ENCODE measurements at regions not wholly inside any gene's neighbourhood (a gene's known extent, or its start where the extent isn't known, plus 50 kb on each side); places are given as distances from the start of the nearest gene placed in this dataset.

- ATAC-seq = no peak
These were observed 368.8 kb downstream of the ETNK1 start for GRCh38 chr12:22993609-22994315.

- ATAC-seq = no peak
These were observed 369.3 kb downstream of the ETNK1 start for GRCh38 chr12:22994316-22994675.

GRCh38 chr12:23001487-23001886, 376.5 kb downstream of the ETNK1 start:
- ATAC-seq = no peak

- no peak for ATAC-seq
These were observed 377.4 kb downstream of the ETNK1 start for GRCh38 chr12:23002381-23002780.

GRCh38 chr12:23004473-23005020, 379.6 kb downstream of the ETNK1 start:
- ATAC-seq = no peak

GRCh38 chr12:23005387-23005786, 380.4 kb downstream of the ETNK1 start:
- ATAC-seq = no peak

GRCh38 chr12:23006413-23006812, 381.4 kb downstream of the ETNK1 start:
- no peak for ATAC-seq

- ATAC-seq = no peak
These were observed 383.7 kb downstream of the ETNK1 start for GRCh38 chr12:23008623-23009022.

- no peak for ATAC-seq
These were observed 389.8 kb downstream of the ETNK1 start for GRCh38 chr12:23014749-23015148.

- no peak for ATAC-seq
These were observed 400.5 kb downstream of the ETNK1 start for GRCh38 chr12:23025372-23026016.

GRCh38 chr12:23028158-23028802, 403.3 kb downstream of the ETNK1 start:
- no peak for ATAC-seq

- ATAC-seq = no peak
These were observed 404.2 kb downstream of the ETNK1 start for GRCh38 chr12:23029185-23029584.

GRCh38 chr12:23039834-23040233, 414.9 kb downstream of the ETNK1 start:
- ATAC-seq = no peak

- ATAC-seq = no peak
These were observed 416.8 kb downstream of the ETNK1 start for GRCh38 chr12:23041774-23042173.

- no peak for ATAC-seq
These were observed 418.7 kb downstream of the ETNK1 start for GRCh38 chr12:23043646-23044045.

- no peak for ATAC-seq
These were observed 424.2 kb downstream of the ETNK1 start for GRCh38 chr12:23049180-23049579.

- ATAC-seq = no peak
These were observed 430.0 kb downstream of the ETNK1 start for GRCh38 chr12:23055004-23055403.

GRCh38 chr12:23057571-23057970, 432.6 kb downstream of the ETNK1 start:
- no peak for ATAC-seq

- no peak for ATAC-seq
These were observed 435.2 kb downstream of the ETNK1 start for GRCh38 chr12:23060161-23060560.

- no peak for ATAC-seq
These were observed 438.2 kb downstream of the ETNK1 start for GRCh38 chr12:23063206-23063605.

- no peak for ATAC-seq
These were observed 441.1 kb downstream of the ETNK1 start for GRCh38 chr12:23066095-23066494.

- no peak for ATAC-seq
These were observed 458.3 kb downstream of the ETNK1 start for GRCh38 chr12:23083267-23083666.

GRCh38 chr12:23084236-23084995, 459.4 kb downstream of the ETNK1 start:
- no peak for ATAC-seq

Measured in activated CD4-positive, CD25-positive, alpha-beta regulatory T cell treated with anti-CD3 and anti-CD28 coated beads, Interleukin-2, amount 50 U/mL, for 24 hours (primary cell).